ENCODE measurements at regions not wholly inside any gene's neighbourhood (a gene's known extent, or its start where the extent isn't known, plus 50 kb on each side); places are given as distances from the start of the nearest gene placed in this dataset.

DNA sequence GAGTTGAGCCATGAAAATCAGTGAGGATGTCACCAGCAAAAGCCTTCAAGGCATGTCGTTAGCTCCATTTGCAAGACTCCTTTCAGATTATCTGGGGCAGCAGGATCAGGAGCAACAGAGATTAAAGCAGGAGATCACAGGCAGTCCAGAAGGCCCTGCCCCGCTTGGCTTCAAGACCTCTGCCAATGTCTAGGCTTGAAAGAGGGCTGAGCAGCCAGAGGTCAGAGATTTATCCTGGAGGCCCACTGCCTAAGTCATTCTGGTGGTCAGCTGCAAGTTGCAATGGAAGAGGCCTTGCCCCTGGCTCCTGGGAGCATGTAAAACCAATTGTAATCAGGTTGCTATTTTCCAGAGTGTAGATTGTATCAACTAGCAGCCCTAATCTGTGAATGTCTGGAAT is 416.5 kb downstream of the BCL11A start (continued):
- TF ChIP-seq, protein P1, sequence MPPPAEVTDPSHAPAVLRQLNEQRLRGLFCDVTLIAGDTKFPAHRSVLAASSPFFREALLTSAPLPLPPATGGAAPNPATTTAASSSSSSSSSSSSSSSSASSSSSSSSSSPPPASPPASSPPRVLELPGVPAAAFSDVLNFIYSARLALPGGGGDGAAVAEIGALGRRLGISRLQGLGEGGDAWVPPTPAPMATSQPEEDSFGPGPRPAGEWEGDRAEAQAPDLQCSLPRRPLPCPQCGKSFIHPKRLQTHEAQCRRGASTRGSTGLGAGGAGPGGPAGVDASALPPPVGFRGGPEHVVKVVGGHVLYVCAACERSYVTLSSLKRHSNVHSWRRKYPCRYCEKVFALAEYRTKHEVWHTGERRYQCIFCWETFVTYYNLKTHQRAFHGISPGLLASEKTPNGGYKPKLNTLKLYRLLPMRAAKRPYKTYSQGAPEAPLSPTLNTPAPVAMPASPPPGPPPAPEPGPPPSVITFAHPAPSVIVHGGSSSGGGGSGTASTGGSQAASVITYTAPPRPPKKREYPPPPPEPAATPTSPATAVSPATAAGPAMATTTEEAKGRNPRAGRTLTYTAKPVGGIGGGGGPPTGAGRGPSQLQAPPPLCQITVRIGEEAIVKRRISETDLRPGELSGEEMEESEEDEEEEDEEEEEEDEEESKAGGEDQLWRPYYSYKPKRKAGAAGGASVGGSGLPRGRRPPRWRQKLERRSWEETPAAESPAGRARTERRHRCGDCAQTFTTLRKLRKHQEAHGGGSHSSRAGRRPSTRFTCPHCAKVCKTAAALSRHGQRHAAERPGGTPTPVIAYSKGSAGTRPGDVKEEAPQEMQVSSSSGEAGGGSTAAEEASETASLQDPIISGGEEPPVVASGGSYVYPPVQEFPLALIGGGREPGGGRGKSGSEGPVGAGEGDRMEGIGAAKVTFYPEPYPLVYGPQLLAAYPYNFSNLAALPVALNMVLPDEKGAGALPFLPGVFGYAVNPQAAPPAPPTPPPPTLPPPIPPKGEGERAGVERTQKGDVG (CRISPR knock-in tag; IDR thresholded peaks at IDR 0.05) = no peak
- TF ChIP-seq CBX5 (IDR thresholded peaks at IDR 0.05; ENCODE audit: low read depth) (no peak), SIN3A (IDR thresholded peaks at IDR 0.05; ENCODE audit: low read depth, low read length) (no peak), ZZZ3 (IDR thresholded peaks at IDR 0.05; ENCODE audit: control insufficient read depth, insufficient read length, low read depth) (no peak), MAX (IDR thresholded peaks at IDR 0.05; ENCODE audit: low read depth, low read length) (no peak), MTA2 (IDR thresholded peaks at IDR 0.05; ENCODE audit: low read depth) (no peak)

DNA sequence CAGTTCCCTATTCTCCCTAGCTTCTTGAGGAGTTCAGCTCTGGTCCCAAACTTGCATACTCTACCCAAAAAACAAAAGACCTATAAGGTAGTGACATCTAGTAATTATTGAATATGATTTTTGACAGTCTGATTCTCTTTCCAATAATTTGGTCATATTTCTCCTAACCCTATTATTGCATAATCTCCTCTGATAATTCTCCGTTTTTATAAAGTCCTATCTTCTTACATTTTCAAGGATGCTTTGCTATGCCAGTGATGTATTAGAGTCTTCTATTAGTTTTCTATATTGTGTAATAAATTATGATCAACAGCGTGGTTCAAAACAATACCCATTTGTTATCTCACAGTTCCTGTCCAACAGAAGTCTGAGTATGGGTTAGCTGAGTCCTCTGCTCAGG is 426.3 kb downstream of the BCL11A start:
- H4K20me1 ChIP-seq (ENCODE audit: control insufficient read depth, insufficient read depth) = no peaks in the 10 kb centered on the region
- ChIA-PET RAD21 (ENCODE audit: unreplicated experiment) (no interaction called here), CTCF (no interaction called here), SMC1A (ENCODE audit: uncharacterized antibody, unreplicated experiment) (no interaction called here), POLR2A (no interaction called here)
- no peak for ATAC-seq
- WGBS (ENCODE audit: insufficient coverage, insufficient replicate concordance, low lambda C conversion rate, missing lambda C conversion rate) = 6% methylated on average over 2 of the region's 2 CpGs
- H2AFZ ChIP-seq (ENCODE audit: control insufficient read depth, low read depth, low read length) = no peak overlapping the region
- H3K4me2 ChIP-seq (ENCODE audit: control insufficient read depth, insufficient read depth) = no peak overlapping the region
- FAIRE-seq = no peak
- no peaks in the 10 kb centered on the region for H3K79me2 ChIP-seq (ENCODE audit: control insufficient read depth, insufficient read depth, low read length)
- BruUV-seq (replicated peaks) = no TSS peak
- H3K36me3 ChIP-seq (ENCODE audit: control insufficient read depth in 2 of 2, insufficient read depth in 2 of 2, low read length in 1 of 2) = no peaks in the 10 kb centered on the region
- H3K4me3 ChIP-seq = no peak overlapping the region
- in situ Hi-C loops (cut with MboI) (no loop called here), intact Hi-C loops (cut with micrococcal nuclease; ENCODE audit: unreplicated experiment) (no loop called here)
- no peaks in the 10 kb centered on the region for H3K9me3 ChIP-seq (replicated peaks; ENCODE audit: control insufficient read depth, insufficient read depth, low read length)
- no peaks in the 10 kb centered on the region for H3K27me3 ChIP-seq (replicated peaks in 1 of 2; ENCODE audit: control insufficient read depth in 2 of 2, insufficient read depth in 2 of 2, low read length in 1 of 2)
- no peak overlapping the region for H3K27ac ChIP-seq (ENCODE audit: control insufficient read depth, insufficient read depth)
- no peak for DNase-seq (ENCODE audit: low read depth, low spot score)
- no peak for TF ChIP-seq ATF2 (IDR thresholded peaks at IDR 0.05; ENCODE audit: low read length)
- no peak for TF ChIP-seq JUNB (IDR thresholded peaks at IDR 0.05)
- no peak for TF ChIP-seq SMAD5 (IDR thresholded peaks at IDR 0.05; ENCODE audit: low read depth)
- no peak overlapping the region for H3K9ac ChIP-seq (ENCODE audit: control insufficient read depth, insufficient read depth, low read length)
- no peaks in the 10 kb centered on the region for H3K4me1 ChIP-seq (ENCODE audit: control insufficient read depth, insufficient read depth, low read length)

All from GM12878 (cell line).